ENCODE measurements at regions not wholly inside any gene's neighbourhood (a gene's known extent, or its start where the extent isn't known, plus 50 kb on each side); places are given as distances from the start of the nearest gene placed in this dataset.

DNA sequence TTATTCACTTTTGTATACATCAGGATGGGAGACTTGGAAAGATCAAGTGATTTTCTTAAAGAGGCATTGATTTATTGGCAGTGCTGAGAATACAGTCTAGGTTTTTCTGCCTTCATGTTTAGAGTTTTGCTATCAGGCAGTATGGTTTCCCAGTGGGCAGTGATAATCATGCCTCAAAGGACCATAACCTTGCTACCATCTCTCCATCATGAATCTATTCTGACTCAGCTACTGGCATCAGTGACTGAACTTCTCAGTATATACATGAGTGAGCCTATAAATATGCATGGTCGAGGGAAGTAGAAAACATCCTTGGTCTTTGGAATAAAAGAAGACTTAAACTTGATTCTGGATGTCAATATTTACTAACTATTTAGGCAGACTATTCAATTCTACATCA is 562.0 kb upstream of the AADAT start:
- TF ChIP-seq CTCF (IDR thresholded peaks at IDR 0.05 in 4 of 5, conservative IDR thresholded peaks at IDR 0.05 in 1 of 5) = no peak
- no peak for TF ChIP-seq POLR2A (IDR thresholded peaks at IDR 0.05)

Measured in gastrocnemius medialis (tissue), 4 donors.